Activated CD4-positive, alpha-beta memory T cell treated with anti-CD3 and anti-CD28 coated beads, Interleukin-2, amount 10 ng/mL, durations not matched to agents 7 days and 5 days (primary cell): ENCODE measurements at regions not wholly inside any gene's neighbourhood (a gene's known extent, or its start where the extent isn't known, plus 50 kb on each side); places are given as distances from the start of the nearest gene placed in this dataset.
A peak's percentile ranks its signal among the peaks of the same experiment; 100 is the strongest.

ENCODE experiments used
- CTCF ChIA-PET: fragments of 350-600 bp; sonication (Branson Sonifier 250); formaldehyde crosslinking; loops from one replicate; lab custom pipeline; 2021; ENCODE audit warnings: antibody characterized with exemption, inconsistent platforms; lab: Charles Lee
- POLR2A ChIA-PET: fragments of 350-600 bp; sonication (Branson Sonifier 250); formaldehyde crosslinking; loops from one replicate; lab custom pipeline; 2021; ENCODE audit warnings: antibody characterized with exemption; lab: Charles Lee
- DNase-seq: peaks from one replicate; pipeline ENCODE4 v3.0.0-alpha.2; 2020
- H3K27ac Mint-ChIP-seq: one replicate; pipeline ENCODE4 v1.8.0; 2021; ENCODE audit warnings: mild to moderate bottlenecking, mixed read lengths
- H3K27me3 Mint-ChIP-seq: one replicate; pipeline ENCODE4 v1.8.0; 2021; ENCODE audit warnings: mixed read lengths
- H3K36me3 Mint-ChIP-seq: one replicate; pipeline ENCODE4 v1.8.0; 2021; ENCODE audit warnings: low read depth, mixed read lengths
- H3K4me1 Mint-ChIP-seq: one replicate; pipeline ENCODE4 v1.8.0; 2021; ENCODE audit warnings: mixed read lengths
- H3K4me3 Mint-ChIP-seq: one replicate; pipeline ENCODE4 v1.8.0; 2021; ENCODE audit warnings: mild to moderate bottlenecking, mixed read lengths
- H3K9me3 Mint-ChIP-seq: one replicate; pipeline ENCODE4 v1.8.0; 2021; ENCODE audit warnings: mixed read lengths

DNA sequence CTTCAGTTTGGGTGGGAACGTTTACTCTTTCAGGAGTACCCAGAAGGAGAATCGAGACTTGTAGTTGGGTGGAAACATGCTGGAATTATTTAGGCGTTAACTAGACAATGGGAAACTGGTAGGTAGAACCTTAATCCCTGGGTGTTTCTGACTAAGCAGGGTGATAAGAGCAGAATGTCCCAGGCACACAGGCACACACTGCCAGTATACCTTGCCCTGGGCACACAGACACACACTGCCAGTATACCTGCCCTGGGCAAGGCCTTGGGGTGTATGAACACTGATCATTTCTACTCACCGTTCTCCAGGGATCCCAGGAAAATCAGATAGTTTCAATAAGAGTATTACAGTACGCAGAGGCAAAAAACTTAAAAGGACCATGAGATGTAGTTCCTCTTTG lies 115.5 kb downstream of the SNAPC1 start:
- H3K27me3 Mint-ChIP-seq, result peaks cover 67% of the 10 kb centered on the region
- no peaks in the 10 kb centered on the region for H3K9me3 Mint-ChIP-seq
- no peak overlapping the region for H3K4me3 Mint-ChIP-seq
- no peak for DNase-seq
- ChIA-PET POLR2A (no interaction called here), CTCF (no interaction called here)
- H3K4me1 Mint-ChIP-seq, result no peaks in the 10 kb centered on the region
- H3K27ac Mint-ChIP-seq, result no peak overlapping the region
- H3K36me3 Mint-ChIP-seq, result no peaks in the 10 kb centered on the region

DNA sequence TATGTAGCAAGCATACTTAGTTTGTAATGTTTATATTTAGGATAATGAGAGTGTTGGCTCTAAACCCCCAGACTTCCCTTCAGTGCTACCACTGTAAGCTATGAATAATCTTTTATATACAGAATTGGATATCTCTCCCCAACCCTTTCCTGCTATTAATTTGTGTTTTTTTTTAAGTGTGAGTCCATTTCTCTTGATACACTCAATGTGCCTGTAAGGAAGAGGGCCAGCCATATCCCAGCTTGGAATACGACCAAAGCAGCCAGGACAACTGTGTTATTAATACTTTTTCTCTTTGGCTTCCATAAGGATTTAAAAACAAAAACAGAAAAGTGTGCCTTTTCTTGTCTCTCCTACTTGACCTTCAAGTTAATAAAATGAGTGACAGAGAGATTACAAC lies 116.7 kb downstream of the SNAPC1 start:
- Mint-ChIP-seq H3K27ac (no peak overlapping the region), H3K4me1 (no peaks in the 10 kb centered on the region), H3K36me3 (no peaks in the 10 kb centered on the region), H3K4me3 (no peak overlapping the region), H3K9me3 (no peaks in the 10 kb centered on the region), H3K27me3 (peaks cover 67% of the 10 kb centered on the region)
- DNase-seq, result no peak
- CTCF ChIA-PET, result no interaction called here
- POLR2A ChIA-PET, result no interaction called here

DNA sequence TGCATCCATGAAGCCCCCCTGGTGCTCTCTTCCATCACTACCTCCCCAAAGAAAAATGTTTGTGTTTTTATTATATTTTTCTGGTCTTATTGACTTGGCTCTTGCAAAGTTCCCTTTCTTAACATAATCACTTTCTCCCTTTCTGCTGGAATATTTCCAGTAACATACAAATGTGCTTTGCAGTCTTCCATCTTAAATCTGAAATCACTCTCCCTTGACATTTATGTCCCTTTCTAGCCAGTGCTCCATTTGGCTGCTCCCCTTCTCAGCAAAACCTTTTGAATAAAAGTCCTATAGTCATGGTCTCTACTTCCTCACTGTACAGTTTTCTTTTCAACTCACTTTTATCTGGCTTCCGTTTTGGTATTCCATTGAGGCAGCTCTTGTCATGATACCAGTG lies 118.8 kb downstream of the SNAPC1 start:
- ChIA-PET CTCF (no interaction called here), POLR2A (no interaction called here)
- no peaks in the 10 kb centered on the region for H3K9me3 Mint-ChIP-seq
- no peaks in the 10 kb centered on the region for H3K4me1 Mint-ChIP-seq
- H3K27ac Mint-ChIP-seq, result no peak overlapping the region
- H3K36me3 Mint-ChIP-seq, result no peaks in the 10 kb centered on the region
- H3K4me3 Mint-ChIP-seq, result no peak overlapping the region
- DNase-seq, result no peak
- H3K27me3 Mint-ChIP-seq, result peaks cover 64% of the 10 kb centered on the region

- Mint-ChIP-seq H3K27me3 (peaks cover 43% of the 10 kb centered on the region), H3K4me3 (no peak overlapping the region), H3K27ac (no peak overlapping the region), H3K9me3 (peaks cover 2% of the 10 kb centered on the region), H3K36me3 (no peaks in the 10 kb centered on the region), H3K4me1 (peaks cover 7% of the 10 kb centered on the region)
- ChIA-PET POLR2A (no interaction called here), CTCF (interaction anchor here (0.7 kb wide), 1 partner anchor 9 kb away, joined by 3 read pairs; no protein-coding TSS in a partner anchor)
- DNase-seq, result no peak
These were observed 122.5 kb downstream of the SNAPC1 start for GRCh38 chr14:61884711-61885110.

DNA sequence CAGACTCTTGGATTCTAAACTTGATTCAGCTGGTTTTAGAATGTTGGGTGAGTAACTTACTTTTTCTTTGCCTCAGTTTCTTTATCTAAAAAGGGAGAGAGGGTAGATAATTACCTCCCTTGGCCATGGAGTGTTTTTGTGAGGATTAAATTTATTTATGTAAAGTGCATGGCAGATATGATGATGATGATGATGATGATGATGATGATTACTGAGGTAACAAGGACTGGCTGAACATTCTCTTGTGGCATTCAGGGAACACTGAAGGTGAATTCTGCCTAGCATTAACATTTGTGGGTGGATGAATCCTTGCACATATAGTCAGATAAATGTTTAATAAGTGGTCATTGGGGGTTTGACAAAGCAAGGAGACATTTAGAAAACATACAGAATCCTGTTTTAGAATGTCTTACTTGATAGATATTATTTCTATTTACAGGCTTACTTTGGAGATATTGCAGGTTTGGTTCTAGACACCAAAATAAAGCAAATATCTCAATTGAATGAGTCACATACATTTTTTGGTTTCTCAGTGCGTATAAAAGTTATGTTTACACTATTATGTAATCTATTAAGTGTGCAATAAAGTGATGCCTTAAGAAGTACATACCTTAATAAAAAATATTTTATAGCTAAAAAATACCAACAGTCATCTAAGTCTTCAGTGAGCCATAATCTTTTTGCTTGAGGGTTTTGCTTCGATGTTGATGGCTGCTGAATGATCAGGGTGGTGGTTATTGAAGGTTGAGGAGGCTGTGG lies 123.2 kb downstream of the SNAPC1 start:
- DNase-seq, result no peak
- Mint-ChIP-seq H3K27me3 (peaks cover 37% of the 10 kb centered on the region), H3K9me3 (peaks cover 2% of the 10 kb centered on the region), H3K36me3 (no peaks in the 10 kb centered on the region), H3K4me3 (no peak overlapping the region), H3K4me1 (peaks cover 12% of the 10 kb centered on the region), H3K27ac (no peak overlapping the region)
- ChIA-PET CTCF (no interaction called here), POLR2A (no interaction called here)

GRCh38 chr14:61887628-61888027 lies 125.4 kb downstream of the SNAPC1 start:
- H3K9me3 Mint-ChIP-seq, result peaks cover 2% of the 10 kb centered on the region
- H3K4me3 Mint-ChIP-seq, result no peak overlapping the region
- ChIA-PET CTCF (interaction anchor here (0.7 kb wide), 1 partner anchor 372 kb away, joined by 3 read pairs; no protein-coding TSS in a partner anchor), POLR2A (no interaction called here)
- peaks cover 16% of the 10 kb centered on the region for H3K4me1 Mint-ChIP-seq
- H3K36me3 Mint-ChIP-seq, result no peaks in the 10 kb centered on the region
- H3K27me3 Mint-ChIP-seq, result peaks cover 37% of the 10 kb centered on the region
- no peak overlapping the region for H3K27ac Mint-ChIP-seq
- DNase-seq, result no peak

- Mint-ChIP-seq H3K4me1 (peaks cover 16% of the 10 kb centered on the region), H3K27me3 (peaks cover 30% of the 10 kb centered on the region), H3K4me3 (peak overlapping the region; percentile 0), H3K9me3 (peaks cover 2% of the 10 kb centered on the region), H3K36me3 (no peaks in the 10 kb centered on the region), H3K27ac (peak overlapping the region; percentile 9)
- peak; percentile 31 for DNase-seq
- ChIA-PET POLR2A (no interaction called here), CTCF (interaction anchor here (0.8 to 2.2 kb wide), 2 partner anchors 10 to 236 kb away, joined by 3 to 10 read pairs; no protein-coding TSS in a partner anchor)
These were observed 127.7 kb downstream of the SNAPC1 start for GRCh38 chr14:61889914-61890351.

- POLR2A ChIA-PET, result no interaction called here
- Mint-ChIP-seq H3K4me1 (peaks cover 16% of the 10 kb centered on the region), H3K27me3 (peaks cover 25% of the 10 kb centered on the region), H3K9me3 (peaks cover 2% of the 10 kb centered on the region), H3K27ac (no peak overlapping the region), H3K4me3 (no peak overlapping the region), H3K36me3 (no peaks in the 10 kb centered on the region)
- CTCF ChIA-PET, result interaction anchor here (2.2 kb wide), 1 partner anchor 235 kb away, joined by 10 read pairs; no protein-coding TSS in a partner anchor
- DNase-seq, result no peak
These were observed 128.9 kb downstream of the SNAPC1 start for GRCh38 chr14:61891170-61891569.

- no peak for DNase-seq
- H3K9me3 Mint-ChIP-seq, result peaks cover 2% of the 10 kb centered on the region
- no peak overlapping the region for H3K4me3 Mint-ChIP-seq
- no peaks in the 10 kb centered on the region for H3K36me3 Mint-ChIP-seq
- CTCF ChIA-PET, result interaction anchor here (2.2 kb wide), 1 partner anchor 235 kb away, joined by 10 read pairs; no protein-coding TSS in a partner anchor
- peaks cover 21% of the 10 kb centered on the region for H3K27me3 Mint-ChIP-seq
- H3K4me1 Mint-ChIP-seq, result peaks cover 16% of the 10 kb centered on the region
- POLR2A ChIA-PET, result no interaction called here
- no peak overlapping the region for H3K27ac Mint-ChIP-seq
These were observed 129.6 kb downstream of the SNAPC1 start for GRCh38 chr14:61891810-61892209.

GRCh38 chr14:61893371-61893940 lies 131.2 kb downstream of the SNAPC1 start:
- H3K4me1 Mint-ChIP-seq, result peaks cover 16% of the 10 kb centered on the region
- POLR2A ChIA-PET, result no interaction called here
- no peaks in the 10 kb centered on the region for H3K36me3 Mint-ChIP-seq
- H3K27me3 Mint-ChIP-seq, result peaks cover 29% of the 10 kb centered on the region
- CTCF ChIA-PET, result interaction anchor here (0.9 to 3.6 kb wide), 3 partner anchors 9 to 233 kb away, joined by 3 to 29 read pairs (median 3); no protein-coding TSS in a partner anchor
- DNase-seq, result no peak
- no peak overlapping the region for H3K4me3 Mint-ChIP-seq
- H3K27ac Mint-ChIP-seq, result no peak overlapping the region
- peaks cover 2% of the 10 kb centered on the region for H3K9me3 Mint-ChIP-seq

- Mint-ChIP-seq H3K36me3 (no peaks in the 10 kb centered on the region), H3K9me3 (no peaks in the 10 kb centered on the region), H3K27me3 (peaks cover 29% of the 10 kb centered on the region), H3K4me1 (peaks cover 11% of the 10 kb centered on the region), H3K4me3 (no peak overlapping the region), H3K27ac (no peak overlapping the region)
- DNase-seq, result peak; percentile 54
- ChIA-PET CTCF (interaction anchor here (0.7 to 3.6 kb wide), 4 partner anchors 9 to 232 kb away, joined by 3 to 29 read pairs (median 3); no protein-coding TSS in a partner anchor), POLR2A (no interaction called here)
These were observed 132.3 kb downstream of the SNAPC1 start for GRCh38 chr14:61894452-61895077.

GRCh38 chr14:61897300-61897699 lies 135.1 kb downstream of the SNAPC1 start:
- no peaks in the 10 kb centered on the region for H3K36me3 Mint-ChIP-seq
- no peak overlapping the region for H3K27ac Mint-ChIP-seq
- ChIA-PET POLR2A (no interaction called here), CTCF (interaction anchor here (1.2 kb wide), 1 partner anchor 229 kb away, joined by 5 read pairs; no protein-coding TSS in a partner anchor)
- DNase-seq, result no peak
- no peaks in the 10 kb centered on the region for H3K4me1 Mint-ChIP-seq
- H3K27me3 Mint-ChIP-seq, result peaks cover 21% of the 10 kb centered on the region
- H3K9me3 Mint-ChIP-seq, result no peaks in the 10 kb centered on the region
- H3K4me3 Mint-ChIP-seq, result no peak overlapping the region

DNA sequence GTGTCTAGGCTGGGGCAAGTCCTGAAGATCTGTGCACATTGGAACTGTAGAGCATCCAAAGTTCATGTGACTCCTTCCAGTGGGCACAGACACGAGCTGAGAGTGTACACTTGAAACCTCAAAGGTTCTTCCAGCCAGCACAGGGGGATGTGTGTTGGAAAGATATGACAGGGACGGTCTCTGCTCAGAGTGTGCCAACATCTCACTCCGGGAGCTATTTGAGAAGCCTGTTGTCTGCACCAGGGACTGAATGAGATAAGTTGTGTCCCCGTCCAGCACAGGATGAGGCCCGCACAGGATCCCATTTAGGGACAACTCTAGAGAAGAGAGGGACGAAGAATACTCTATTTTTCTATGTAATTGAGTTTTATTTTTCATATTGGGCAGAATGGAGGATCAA lies 136.3 kb downstream of the SNAPC1 start:
- Mint-ChIP-seq H3K9me3 (no peaks in the 10 kb centered on the region), H3K4me3 (no peak overlapping the region), H3K36me3 (no peaks in the 10 kb centered on the region), H3K27me3 (peaks cover 16% of the 10 kb centered on the region), H3K4me1 (no peaks in the 10 kb centered on the region), H3K27ac (no peak overlapping the region)
- ChIA-PET CTCF (no interaction called here), POLR2A (no interaction called here)
- no peak for DNase-seq
